ENCODE measurements at regions not wholly inside any gene's neighbourhood (a gene's known extent, or its start where the extent isn't known, plus 50 kb on each side); places are given as distances from the start of the nearest gene placed in this dataset.

DNA sequence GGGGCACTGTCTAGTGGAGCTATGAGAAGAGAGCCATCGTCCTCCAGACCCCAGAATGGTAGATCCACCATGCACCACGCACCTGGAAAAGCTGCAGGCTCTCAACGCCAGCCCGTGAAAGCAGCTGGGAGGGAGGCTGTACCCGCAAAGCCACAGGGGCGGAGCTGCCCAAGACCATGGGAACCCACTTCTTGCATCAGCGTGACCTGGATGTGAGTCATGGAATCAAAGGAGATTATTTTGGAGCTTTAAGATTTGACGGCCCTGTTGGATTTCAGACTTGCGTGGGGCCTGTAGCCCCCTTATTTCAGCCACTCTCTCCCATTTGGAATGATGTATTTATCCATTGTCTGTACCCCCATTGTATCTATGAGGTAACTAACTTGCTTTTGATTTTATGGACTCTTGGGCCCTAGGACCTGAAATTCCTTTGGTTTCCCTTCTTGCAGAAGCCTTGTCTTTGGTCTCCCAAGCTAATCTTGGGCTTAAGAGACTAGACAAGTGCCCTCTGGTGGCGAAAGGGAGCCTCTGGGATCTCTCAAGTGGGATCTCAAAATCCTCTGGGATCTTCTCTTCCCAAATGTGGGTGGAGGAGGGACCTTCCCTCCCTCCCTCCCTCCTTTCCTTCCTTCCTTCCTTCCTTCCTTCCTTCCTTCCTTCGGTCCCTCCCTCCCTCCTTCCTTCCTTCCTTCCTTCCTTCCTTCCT lies 58.2 kb upstream of the HAPSTR1 start:
- Histone ChIP-seq H3K27me3 (replicated peaks; ENCODE audit: insufficient read depth, low read depth, low read length, poor library complexity) (no peaks in the 10 kb centered on the region), H3K36me3 (ENCODE audit: insufficient read depth, low read length, poor library complexity, severe bottlenecking) (no peaks in the 10 kb centered on the region), H3K27ac (ENCODE audit: low read depth, low read length, poor library complexity, severe bottlenecking) (no peak overlapping the region), H3K9me3 (ENCODE audit: low read depth, low read length, poor library complexity, severe bottlenecking) (no peaks in the 10 kb centered on the region), H3K4me3 (ENCODE audit: low read depth, low read length, poor library complexity, severe bottlenecking) (no peak overlapping the region), H3K4me1 (ENCODE audit: insufficient read depth, low read length, poor library complexity, severe bottlenecking) (no peaks in the 10 kb centered on the region)
- no TSS peak for BruUV-seq (replicated peaks)
- intact Hi-C loops (cut with micrococcal nuclease; ENCODE audit: unreplicated experiment): no loop called here
- POLR2A ChIA-PET (ENCODE audit: low non-redundant PET): no interaction called here
- CTCF ChIA-PET: interaction anchor here (0.6 to 1.9 kb wide), 8 partner anchors 11 to 1042 kb away, joined by 3 to 8 read pairs (median 4); no protein-coding TSS in a partner anchor
- TF ChIP-seq, protein P1, sequence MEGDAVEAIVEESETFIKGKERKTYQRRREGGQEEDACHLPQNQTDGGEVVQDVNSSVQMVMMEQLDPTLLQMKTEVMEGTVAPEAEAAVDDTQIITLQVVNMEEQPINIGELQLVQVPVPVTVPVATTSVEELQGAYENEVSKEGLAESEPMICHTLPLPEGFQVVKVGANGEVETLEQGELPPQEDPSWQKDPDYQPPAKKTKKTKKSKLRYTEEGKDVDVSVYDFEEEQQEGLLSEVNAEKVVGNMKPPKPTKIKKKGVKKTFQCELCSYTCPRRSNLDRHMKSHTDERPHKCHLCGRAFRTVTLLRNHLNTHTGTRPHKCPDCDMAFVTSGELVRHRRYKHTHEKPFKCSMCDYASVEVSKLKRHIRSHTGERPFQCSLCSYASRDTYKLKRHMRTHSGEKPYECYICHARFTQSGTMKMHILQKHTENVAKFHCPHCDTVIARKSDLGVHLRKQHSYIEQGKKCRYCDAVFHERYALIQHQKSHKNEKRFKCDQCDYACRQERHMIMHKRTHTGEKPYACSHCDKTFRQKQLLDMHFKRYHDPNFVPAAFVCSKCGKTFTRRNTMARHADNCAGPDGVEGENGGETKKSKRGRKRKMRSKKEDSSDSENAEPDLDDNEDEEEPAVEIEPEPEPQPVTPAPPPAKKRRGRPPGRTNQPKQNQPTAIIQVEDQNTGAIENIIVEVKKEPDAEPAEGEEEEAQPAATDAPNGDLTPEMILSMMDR (conservative IDR thresholded peaks at IDR 0.05; ENCODE audit: low read depth, low read length): peak; percentile 66
- no peak for TF ChIP-seq EZH2 (IDR thresholded peaks at IDR 0.05; ENCODE audit: borderline replicate concordance, low read depth, low read length, poor library complexity, severe bottlenecking)
- peak; percentile 82 for DNase-seq (ENCODE audit: low spot score)

DNA sequence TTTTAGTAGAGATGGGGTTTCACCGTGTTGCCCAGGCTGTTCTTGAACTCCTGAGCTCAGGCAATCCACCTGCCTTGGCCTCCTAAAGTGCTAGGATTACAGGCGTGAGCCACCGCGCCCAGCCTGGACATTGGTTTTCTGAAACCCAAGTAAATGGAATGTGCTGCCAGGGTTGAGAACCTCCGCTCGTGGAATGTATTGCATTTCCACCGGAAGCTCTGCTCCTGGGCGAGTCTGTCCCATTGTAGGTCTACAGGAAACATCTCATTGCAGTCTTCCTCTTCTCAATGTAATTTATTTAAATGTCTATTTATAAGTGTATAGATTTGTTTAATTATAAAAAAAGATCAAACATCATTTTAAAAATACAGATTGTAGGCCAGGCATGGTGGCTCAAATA lies 57.4 kb upstream of the HAPSTR1 start:
- intact Hi-C loops (cut with micrococcal nuclease; ENCODE audit: unreplicated experiment): no loop called here
- no peaks in the 10 kb centered on the region for H3K27me3 ChIP-seq (replicated peaks; ENCODE audit: insufficient read depth, low read depth, low read length, poor library complexity)
- ChIA-PET CTCF (interaction anchor here (0.6 to 1.9 kb wide), 5 partner anchors 10 to 458 kb away, joined by 3 to 8 read pairs (median 4); no protein-coding TSS in a partner anchor), POLR2A (ENCODE audit: low non-redundant PET) (no interaction called here)
- no peaks in the 10 kb centered on the region for H3K36me3 ChIP-seq (ENCODE audit: insufficient read depth, low read length, poor library complexity, severe bottlenecking)
- no peaks in the 10 kb centered on the region for H3K4me1 ChIP-seq (ENCODE audit: insufficient read depth, low read length, poor library complexity, severe bottlenecking)
- DNase-seq (ENCODE audit: low spot score): no peak
- no peak overlapping the region for H3K4me3 ChIP-seq (ENCODE audit: low read depth, low read length, poor library complexity, severe bottlenecking)
- H3K9me3 ChIP-seq (ENCODE audit: low read depth, low read length, poor library complexity, severe bottlenecking): no peaks in the 10 kb centered on the region
- no peak overlapping the region for H3K27ac ChIP-seq (ENCODE audit: low read depth, low read length, poor library complexity, severe bottlenecking)
- no TSS peak for BruUV-seq (replicated peaks)
- no peak for TF ChIP-seq EZH2 (IDR thresholded peaks at IDR 0.05; ENCODE audit: borderline replicate concordance, low read depth, low read length, poor library complexity, severe bottlenecking)
- TF ChIP-seq, protein P1 (conservative IDR thresholded peaks at IDR 0.05; ENCODE audit: low read depth, low read length): no peak

DNA sequence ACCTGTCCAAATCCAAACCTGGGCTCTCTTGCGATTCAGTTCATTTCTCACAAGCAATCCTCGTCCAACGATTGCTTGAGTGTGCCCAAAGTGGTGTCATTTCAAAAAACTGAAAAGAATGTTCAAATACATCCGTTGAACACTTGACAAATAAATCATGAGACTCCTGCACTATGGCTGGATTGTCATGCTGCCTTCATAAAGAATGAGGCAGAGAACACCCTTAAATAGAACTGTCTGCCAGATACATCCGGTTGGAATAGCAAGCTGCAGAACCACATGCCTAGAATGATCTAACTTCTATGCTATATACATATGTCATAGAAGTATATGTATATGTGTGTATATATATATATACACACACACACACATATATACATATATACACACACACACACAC lies 55.4 kb upstream of the HAPSTR1 start:
- ChIA-PET POLR2A (ENCODE audit: low non-redundant PET) (no interaction called here), CTCF (no interaction called here)
- Histone ChIP-seq H3K4me1 (ENCODE audit: insufficient read depth, low read length, poor library complexity, severe bottlenecking) (no peaks in the 10 kb centered on the region), H3K4me3 (ENCODE audit: low read depth, low read length, poor library complexity, severe bottlenecking) (no peak overlapping the region), H3K36me3 (ENCODE audit: insufficient read depth, low read length, poor library complexity, severe bottlenecking) (no peaks in the 10 kb centered on the region), H3K27me3 (replicated peaks; ENCODE audit: insufficient read depth, low read depth, low read length, poor library complexity) (no peaks in the 10 kb centered on the region), H3K9me3 (ENCODE audit: low read depth, low read length, poor library complexity, severe bottlenecking) (no peaks in the 10 kb centered on the region), H3K27ac (ENCODE audit: low read depth, low read length, poor library complexity, severe bottlenecking) (no peak overlapping the region)
- DNase-seq (ENCODE audit: low spot score): no peak
- intact Hi-C loops (cut with micrococcal nuclease; ENCODE audit: unreplicated experiment): no loop called here
- no peak for TF ChIP-seq EZH2 (IDR thresholded peaks at IDR 0.05; ENCODE audit: borderline replicate concordance, low read depth, low read length, poor library complexity, severe bottlenecking)
- TF ChIP-seq, protein P1 (conservative IDR thresholded peaks at IDR 0.05; ENCODE audit: low read depth, low read length): no peak
- no TSS peak for BruUV-seq (replicated peaks)

All from A673 (cell line).